ENCODE measurements at regions not wholly inside any gene's neighbourhood (a gene's known extent, or its start where the extent isn't known, plus 50 kb on each side); places are given as distances from the start of the nearest gene placed in this dataset.

- TF ChIP-seq CTCF (IDR thresholded peaks at IDR 0.05) (no peak), NR1H2 (CRISPR knock-in tag; IDR thresholded peaks at IDR 0.05) (no peak), ATF2 (CRISPR knock-in tag; IDR thresholded peaks at IDR 0.05; ENCODE audit: borderline replicate concordance, low read depth) (no peak), FOXP1 (CRISPR knock-in tag; IDR thresholded peaks at IDR 0.05; ENCODE audit: borderline replicate concordance) (no peak), NR3C1 (CRISPR knock-in tag; conservative IDR thresholded peaks at IDR 0.05; ENCODE audit: low read depth) (no peak), USF1 (CRISPR knock-in tag; IDR thresholded peaks at IDR 0.05) (no peak), TCF7 (CRISPR knock-in tag; IDR thresholded peaks at IDR 0.05; ENCODE audit: low read depth) (no peak), E2F4 (CRISPR knock-in tag; IDR thresholded peaks at IDR 0.05; ENCODE audit: borderline replicate concordance, low read depth) (no peak), CREM (CRISPR knock-in tag; IDR thresholded peaks at IDR 0.05) (no peak), PREB (CRISPR knock-in tag; IDR thresholded peaks at IDR 0.05; ENCODE audit: borderline replicate concordance) (no peak), SP1 (CRISPR knock-in tag; conservative IDR thresholded peaks at IDR 0.05) (no peak), HMGXB4 (CRISPR knock-in tag; IDR thresholded peaks at IDR 0.05) (no peak), ZNF416 (CRISPR knock-in tag; IDR thresholded peaks at IDR 0.05) (no peak), MAX (CRISPR knock-in tag; IDR thresholded peaks at IDR 0.05) (no peak)
Observed at GRCh38 chr6:101249470-101249869, 144.0 kb upstream of the GRIK2 start.

All from WTC11 (cell line).